DLD1 (cell line): ENCODE measurements at regions not wholly inside any gene's neighbourhood (a gene's known extent, or its start where the extent isn't known, plus 50 kb on each side); places are given as distances from the start of the nearest gene placed in this dataset.

Experiments
- in situ Hi-C: cut with HindIII; loops from 2 replicates; pipeline ENCODE4 v1.10.0; 2017; ENCODE audit warnings: low sequenced_read_pairs

DNA sequence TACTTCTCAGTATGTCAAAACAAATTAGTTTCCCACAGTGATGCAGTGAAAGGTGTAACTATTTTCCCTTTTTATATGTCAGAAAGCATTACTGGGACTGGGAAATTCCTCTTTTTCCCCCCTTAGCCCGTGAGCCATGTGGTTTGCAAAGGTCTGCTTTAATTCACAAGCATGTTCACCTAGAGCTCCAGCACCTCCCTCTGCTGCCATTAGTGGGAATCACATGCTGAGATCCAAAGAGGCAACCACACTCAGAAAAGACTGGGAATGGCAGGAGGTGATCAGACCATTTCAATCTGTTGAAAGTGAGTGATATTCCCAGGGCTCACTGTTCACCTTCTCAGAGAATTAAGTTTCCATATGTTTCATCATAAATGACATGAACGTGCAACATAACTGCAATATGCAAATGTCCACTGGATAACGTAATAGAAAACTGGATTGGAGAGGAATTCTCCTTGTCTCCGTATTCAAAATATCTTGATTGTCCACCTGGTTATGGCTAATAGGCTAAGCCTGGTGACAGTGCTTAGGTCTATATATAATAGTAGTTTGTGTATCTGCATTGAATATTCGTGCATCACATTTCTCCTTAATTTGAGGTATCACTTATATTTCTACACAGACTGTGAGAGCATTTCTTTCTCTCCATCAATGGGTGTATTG lies 703.5 kb upstream of the WWC1 start:
- in situ Hi-C loops = no loop called here

DNA sequence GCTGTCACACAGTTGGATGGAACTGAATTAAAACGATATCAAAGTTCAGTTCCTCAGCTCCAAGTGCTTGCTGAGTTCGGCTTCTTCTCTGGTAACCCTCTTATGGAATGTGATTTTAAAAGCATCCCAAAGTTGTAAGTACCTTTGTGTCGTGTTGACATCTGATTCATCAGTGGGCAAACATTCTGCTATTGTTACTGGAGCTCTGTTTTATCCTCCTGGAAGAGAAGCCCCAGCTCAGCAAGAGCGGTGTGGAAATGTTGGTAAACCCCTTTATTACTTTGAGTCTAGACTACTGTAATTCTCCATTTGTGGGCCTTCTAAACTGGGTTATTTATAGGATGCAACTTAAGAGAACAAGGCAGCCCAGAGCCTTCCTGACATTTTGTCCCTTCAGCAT lies 699.3 kb upstream of the WWC1 start:
- in situ Hi-C loops = no loop called here

DNA sequence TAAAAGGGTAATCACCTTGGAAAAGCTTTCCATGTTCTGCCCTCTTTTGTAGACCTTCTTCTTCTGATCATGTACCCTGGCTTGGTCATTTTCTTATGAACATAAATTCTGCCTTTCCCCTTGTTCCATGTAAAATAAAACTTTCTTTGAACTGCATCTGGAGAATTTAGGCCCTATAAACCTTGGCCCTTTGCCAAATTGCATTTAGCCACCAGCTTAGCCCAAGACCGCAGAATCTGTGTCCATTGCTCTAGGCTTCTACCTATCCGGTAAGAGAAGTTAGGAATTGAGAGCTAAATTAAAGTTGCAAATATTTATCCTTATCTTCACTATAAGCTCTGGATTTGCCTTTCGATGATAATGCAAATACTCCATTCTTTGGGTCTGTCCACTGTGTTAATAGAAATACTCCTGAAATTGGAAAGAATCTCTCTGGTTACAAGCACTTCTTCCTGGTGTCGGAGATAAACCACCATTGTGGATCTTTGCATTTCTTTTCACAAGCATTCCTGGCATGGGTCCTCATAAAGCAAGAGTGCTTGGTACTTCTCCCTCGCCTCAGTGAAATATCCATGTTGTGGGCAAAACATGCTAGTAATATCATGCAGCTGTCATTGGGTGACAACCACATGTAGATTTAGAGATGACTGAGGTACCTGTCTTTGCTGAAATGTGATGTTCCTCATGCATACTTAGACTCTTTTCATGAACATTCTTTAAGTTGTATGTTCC lies 698.0 kb upstream of the WWC1 start:
- in situ Hi-C loops = no loop called here

DNA sequence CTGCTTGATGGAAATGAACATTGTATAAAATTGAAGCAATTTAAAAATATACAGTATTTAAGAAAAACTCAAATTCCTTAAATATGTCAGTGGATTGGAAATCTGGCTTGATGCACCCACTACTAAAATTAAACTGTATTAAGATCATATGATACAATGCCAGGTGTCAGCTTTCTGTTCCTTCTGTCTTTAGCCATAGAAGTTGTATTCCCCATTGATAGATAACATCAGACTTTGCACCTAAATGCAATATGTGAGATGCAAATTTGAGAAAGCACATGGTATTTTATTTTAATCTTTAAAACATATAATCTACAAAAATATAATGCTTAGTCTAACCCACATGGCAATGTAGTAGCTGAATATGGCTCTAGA lies 697.4 kb upstream of the WWC1 start:
- in situ Hi-C loops = no loop called here

DNA sequence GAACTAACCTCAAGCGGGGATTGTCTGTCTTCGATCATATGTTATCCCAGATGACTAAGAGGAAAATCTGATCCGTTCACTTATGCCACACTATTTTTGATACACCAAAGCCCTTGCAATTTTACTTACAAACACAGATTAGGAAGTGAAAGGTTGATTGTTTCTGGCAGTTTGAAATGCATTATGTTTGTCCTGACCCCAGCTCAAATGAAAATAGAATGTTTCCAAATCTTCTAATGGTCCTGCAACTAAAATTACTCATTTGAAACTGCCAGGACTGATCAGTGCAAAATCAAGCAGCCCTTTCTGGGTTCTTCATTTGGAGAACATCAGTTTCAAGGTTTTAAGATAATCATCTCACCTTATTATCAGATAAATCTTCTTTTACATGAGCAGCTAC lies 696.7 kb upstream of the WWC1 start:
- in situ Hi-C loops = no loop called here

DNA sequence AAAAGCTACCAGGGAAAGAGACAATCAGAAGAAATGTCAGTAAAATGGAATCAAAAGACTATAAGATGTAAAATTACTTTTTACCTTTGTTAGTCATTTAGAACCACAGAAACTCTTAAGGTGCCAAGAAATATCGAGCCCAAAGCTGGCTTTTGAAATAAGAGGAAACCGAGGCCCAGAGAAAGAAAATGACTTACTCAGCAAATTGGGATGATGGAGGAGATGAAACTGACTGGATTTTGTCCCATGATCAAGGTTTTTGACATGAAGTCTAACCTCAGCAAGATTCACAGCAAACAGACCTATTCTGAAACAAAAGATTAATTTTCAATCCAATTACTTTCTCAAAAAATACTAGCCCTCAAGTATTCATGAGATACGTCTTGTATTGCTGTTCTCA lies 696.2 kb upstream of the WWC1 start:
- in situ Hi-C loops = no loop called here

DNA sequence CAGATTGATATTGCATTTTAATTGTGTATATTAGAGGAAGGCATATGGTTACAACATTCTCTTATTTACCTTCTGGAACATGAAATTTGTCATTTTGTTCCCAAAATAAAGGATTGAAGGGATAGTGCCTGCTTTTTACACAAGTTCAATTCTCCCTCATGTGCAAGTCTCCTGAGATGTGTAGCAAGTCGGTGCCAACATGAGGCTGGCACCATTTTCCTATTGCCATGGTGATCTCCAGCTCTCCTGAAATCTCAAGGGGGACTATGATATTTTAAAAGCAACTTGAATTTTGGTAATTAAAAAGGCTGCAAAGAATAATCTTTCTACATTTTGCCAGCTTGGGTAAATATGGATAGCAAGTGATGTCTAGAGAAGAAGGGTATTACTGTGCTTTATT lies 693.3 kb upstream of the WWC1 start:
- in situ Hi-C loops = no loop called here

DNA sequence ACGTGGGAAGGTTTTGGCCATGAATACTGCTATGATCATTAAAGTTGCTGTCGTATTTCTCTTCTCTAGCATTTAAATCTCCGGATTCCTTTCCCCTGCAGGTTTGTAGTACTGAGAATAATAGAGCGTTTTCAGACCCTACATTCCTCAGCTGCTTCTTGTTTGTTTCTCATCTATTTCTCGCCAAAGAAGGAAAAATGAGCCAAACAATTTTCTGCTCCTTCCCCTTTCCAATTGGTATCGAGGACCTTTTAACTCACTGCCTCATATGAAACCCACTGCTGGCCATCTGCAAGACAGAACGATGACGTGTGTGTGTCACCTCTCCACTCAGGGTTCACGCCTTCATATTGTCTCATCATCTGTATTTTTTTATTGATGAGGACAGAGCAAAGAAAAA lies 689.4 kb upstream of the WWC1 start:
- in situ Hi-C loops = no loop called here

DNA sequence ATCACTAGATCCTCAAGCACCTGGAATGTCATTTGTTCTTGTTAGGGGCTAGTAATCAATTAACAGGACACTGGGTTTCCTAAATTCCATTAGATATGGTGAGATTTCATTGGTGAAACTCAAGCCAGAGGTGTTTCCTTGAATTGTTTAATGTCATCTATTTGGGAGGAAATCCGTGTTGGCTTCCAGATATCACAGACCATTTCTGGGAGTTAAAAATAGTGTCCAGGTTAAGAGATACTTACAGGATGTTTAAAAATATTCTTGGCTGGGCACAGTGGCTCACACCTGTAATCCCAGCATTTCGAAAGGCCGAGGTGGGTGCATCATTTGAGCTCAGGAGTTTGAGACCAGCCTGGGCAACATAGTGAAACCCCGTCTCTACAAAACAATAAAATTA lies 688.3 kb upstream of the WWC1 start:
- in situ Hi-C loops = no loop called here

DNA sequence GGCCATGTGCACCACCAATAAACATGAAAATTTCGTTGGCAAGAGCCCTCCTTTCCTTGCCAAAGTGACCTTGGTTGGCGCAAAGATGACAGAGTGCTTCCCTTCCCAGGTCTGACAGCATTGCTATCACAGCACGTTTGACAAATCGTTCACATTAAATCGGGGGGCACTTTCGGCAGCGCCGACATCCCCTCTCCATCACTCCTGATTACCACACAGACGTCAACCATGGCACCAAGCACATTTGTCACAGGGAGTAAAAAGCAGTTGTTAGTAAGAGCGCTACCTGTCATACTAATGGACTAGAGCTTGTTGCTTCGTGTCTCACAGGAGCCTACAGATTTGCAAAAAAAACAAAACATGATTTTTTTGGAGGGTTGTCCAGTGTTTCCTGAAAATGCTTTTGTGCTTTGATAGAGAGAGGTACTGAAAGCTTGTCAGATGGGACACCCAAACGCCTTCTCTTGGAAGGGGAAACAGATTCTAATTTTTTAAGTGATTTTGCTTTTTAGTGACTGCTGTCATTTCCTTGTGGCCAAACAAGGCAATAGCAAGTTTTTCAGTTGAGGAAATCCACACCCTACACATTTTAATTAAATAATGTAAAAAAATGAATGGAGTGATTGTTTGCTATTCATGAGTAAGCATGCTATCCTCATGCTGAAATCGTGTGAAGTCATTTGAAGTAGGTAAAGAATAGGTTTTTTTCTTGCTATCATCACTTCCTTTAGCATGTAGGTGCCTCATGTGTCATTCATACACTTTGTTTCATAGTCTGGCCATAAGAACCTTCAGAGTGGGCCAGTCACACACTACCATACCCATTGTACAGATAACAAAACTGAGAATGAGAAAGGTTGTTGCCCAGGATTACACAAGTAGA lies 682.8 kb upstream of the WWC1 start:
- in situ Hi-C loops = no loop called here

DNA sequence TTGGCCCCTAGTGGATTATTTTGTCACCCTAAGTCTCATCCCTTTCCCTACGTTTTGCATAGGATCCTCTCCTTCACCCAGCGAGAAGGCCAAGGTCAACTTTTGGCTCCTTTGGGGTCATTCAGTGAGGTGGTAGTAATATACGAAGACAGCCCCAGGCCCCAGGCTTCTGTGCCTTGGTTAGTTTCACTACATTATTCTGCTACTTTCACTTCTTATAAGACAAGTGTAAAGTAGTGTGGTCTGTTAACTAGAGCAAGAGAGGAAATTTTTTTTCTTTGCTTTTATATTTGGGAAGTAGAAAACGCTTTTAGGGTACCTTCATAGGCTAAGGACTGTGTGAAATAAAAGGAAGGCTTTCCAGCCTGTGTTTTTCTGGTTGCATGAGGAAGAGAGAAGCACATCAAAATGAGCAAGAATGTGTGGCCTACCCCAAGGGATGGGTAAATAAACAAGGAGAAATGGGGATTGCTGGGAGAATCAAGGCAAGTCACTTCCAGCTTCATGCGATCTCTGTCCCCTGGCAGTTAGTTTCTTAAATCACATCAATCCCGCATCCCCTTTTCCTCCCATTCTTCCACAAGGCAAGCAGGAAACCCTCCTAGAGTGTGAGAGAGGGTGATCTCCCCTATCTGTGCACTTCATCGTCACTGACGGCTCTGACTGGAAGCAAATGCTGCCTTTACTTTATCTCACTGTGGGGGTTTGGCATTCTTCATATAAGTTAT lies 677.0 kb upstream of the WWC1 start:
- in situ Hi-C loops = no loop called here

DNA sequence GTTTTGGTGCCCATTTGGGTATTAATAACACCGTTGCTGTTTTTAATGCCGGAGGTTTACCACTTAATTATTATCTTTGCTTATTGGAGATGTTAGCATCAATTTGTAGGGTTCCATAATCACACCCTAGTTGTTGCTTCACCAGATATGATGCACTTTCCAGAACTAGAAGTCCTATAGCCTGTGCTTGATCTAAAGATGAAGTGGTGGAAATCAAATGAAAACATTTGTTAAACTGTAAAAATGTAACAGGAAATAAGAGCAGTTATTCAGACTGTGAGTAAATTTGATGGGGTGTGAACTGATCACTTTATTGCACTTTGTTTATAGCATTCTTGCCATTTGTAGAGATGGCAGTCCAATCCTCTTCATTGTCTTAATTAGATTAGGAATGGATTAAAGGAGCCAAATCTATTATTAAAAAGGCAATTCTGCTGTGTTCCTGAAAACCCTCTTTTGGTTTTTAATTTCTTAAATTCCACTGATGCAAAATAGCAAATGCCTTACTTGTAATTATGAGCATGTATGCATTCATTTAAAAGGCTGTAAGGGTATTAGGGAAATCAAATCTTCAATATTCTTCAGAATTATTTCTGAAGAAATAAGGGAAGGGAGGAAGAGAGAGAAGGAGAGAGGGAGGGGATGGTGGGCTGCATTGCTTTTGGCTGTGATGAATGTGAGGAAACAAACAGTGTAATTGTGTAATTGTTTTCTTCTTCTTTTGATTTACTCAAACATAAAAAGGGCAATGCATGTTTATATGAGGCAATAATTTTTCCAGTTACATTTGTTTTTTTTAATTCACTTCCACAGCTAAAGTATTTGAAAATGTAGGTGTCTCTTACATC lies 675.2 kb upstream of the WWC1 start:
- in situ Hi-C loops = no loop called here

DNA sequence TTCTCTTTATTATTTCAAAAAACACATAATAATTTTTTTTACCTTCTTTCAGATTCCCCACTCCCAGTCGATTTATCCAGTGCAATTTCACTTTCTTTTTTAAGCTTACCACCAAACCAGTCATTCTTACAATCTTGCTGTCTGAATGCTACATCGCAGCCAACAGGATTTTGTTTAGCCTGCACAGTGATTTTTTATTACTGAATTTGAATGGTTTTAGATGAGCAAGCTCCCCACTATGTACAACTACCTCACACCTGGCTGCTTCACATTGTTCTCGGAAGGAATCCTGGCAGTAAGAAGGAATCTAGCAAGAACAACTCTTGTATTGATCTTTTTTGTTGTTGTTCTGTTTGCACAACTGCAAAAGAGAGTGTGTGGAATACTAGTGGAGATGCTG lies 668.1 kb upstream of the WWC1 start:
- in situ Hi-C loops = no loop called here

DNA sequence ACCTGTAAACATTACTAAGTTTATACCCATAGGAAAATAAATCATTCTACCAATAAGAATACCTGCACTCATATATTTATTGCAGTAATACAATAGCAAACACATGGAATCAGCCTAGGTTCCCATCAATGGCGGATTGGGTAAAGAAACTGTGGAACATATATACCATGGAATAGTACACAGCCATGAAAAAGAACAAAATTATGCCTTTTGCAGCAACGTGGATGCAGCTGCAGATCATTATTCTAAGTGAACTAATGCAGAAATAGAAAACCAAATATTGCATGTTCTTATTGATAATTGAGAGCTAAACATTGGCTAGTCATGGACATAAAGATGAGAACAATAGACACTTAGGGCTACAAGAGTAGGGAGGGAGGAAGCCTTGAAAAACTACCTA lies 667.4 kb upstream of the WWC1 start:
- in situ Hi-C loops = no loop called here

DNA sequence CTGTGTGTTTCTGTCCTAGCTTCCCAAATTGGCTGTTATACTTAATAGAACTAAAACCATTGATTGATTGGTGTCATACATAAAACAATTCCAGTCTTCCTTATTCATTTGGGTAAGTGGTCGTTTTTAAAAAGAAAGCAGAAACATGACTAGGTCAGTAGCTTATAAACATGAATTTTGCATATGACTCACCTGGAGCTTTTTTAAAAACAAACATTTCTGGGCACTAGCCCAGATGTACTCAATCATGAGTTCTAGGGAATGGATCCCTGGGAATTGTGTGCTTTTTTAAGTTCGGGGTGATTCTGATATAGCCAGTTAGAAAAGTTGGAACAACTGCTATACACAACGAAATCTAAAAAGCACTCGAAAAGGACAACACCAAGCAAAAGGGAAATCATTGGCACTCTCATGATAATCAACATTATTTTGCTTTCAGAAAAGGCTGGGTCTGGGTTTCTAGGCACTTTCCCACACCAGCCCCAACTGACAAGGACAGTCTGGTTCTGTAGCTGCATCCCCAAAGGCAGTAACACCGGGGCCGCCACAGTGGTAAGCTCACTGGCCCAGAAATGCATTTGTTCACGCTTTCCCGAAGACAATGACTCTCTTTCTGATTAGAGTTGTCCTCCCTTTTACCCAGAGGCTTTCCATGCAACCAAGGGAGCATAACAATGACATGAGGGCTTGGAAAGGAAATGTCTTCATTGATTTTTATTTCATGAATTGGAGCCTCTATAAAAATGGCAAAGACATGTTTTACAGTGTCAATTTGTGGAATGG lies 664.9 kb upstream of the WWC1 start:
- in situ Hi-C loops = no loop called here

DNA sequence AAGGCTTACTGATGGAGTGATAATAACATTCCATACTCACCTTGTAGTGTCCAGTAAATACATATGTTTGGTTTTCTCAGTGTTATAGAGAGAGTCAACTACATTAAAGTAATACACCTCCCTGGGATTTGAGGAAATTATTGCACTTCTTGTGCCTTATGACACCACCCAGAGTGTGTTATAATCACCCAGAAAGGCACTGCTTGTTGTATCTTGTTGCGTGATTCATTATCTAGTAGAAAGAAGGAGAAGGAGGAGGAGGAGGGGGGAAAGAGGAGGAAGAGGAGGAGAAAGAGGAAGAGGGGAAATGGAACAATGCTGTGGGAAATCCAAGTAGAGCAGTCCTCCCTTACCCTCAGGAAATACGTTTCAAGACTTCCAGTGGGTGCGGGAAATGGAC lies 661.8 kb upstream of the WWC1 start:
- in situ Hi-C loops = no loop called here

DNA sequence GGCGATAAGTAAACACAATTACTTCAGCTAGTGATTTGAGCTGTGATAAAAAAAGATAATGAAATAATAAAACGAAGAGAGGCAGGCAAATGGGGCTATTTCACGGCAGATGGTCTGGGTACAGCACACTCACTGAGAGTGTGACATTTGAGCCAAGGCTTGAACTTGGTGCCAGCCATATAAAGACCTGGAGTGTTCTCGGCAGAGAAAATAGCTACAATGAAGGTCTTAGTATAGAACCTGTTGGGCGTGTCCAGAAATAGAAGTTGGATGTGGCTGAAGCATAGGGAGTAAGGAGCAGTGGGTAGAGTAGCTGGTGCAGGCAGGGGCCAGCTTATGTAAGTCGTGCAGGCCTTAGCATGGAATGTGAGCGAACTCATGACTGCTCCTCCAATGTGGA lies 660.3 kb upstream of the WWC1 start:
- in situ Hi-C loops = no loop called here

DNA sequence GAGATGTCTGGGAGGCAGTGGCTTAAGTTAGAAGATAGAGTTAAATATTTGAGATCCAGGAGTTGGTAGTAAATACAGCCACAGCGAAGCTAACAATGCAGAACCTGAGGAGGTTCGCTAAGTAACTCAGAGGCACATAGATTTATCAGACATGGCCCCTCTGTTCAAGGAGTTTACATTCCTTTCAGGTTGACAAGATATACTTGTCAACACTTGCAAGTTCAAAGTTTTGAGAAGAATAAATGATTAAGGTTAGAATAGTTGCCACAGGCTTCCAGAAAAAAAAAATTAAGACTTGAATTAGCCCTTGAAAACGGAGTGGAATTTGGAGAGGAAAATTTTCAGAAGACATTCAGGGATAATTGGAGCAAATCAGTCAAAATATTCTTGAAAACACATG lies 658.3 kb upstream of the WWC1 start:
- in situ Hi-C loops = no loop called here

DNA sequence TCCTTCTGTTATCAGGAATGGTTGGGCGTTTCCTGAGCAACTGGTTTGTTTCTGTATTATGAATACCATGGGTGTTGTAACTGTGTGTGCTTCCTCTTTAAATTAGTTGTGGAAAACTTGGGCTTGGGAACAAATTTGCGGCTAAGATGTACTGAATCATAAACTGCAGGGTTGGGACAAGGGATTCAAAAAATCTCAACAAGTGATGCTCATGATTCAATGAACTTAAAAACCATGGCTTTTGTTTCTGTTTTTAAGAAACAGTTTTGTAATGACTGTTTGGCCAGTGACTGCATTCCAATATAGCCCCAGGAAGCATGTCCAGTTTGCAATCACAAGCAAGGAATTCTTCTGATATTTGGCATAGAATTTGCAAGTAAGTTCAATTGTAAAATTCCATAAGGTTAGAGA lies 657.5 kb upstream of the WWC1 start:
- in situ Hi-C loops = no loop called here

DNA sequence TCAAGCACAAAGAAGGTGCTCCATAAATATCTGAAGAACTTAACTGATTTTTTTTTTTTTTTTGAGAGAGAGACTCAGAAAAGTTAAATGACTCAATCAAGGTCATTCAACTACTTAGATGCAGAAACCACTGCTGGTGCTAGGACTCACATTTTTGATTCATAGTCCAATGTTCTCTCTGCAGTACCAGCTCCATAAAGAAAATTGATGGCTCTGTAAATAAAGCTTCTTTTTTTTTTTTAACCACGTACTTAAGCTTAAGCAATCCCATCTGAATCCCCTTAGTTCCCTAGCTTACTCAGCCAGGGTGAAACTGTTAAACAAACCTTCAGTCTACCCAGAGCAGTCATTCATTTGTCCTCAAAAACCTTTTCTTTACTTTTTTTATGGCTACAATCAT lies 657.0 kb upstream of the WWC1 start:
- in situ Hi-C loops = no loop called here
